Activated CD8-positive, alpha-beta T cell treated with anti-CD3 and anti-CD28 coated beads, Interleukin-2, amount 10 ng/mL, durations not matched to agents 7 days and 5 days (primary cell): ENCODE measurements at regions not wholly inside any gene's neighbourhood (a gene's known extent, or its start where the extent isn't known, plus 50 kb on each side); places are given as distances from the start of the nearest gene placed in this dataset.

Source experiments
- ATAC-seq: fragments of 150-1000 bp; cut with Tn5 transposase; one replicate; pipeline ENCODE4 v1.10.0; 2021; ENCODE audit warnings: moderate library complexity
- CTCF ChIA-PET: fragments of 350-600 bp; sonication (Branson Sonifier 250); formaldehyde crosslinking; loops from one replicate; lab custom pipeline; 2021; ENCODE audit warnings: antibody characterized with exemption; lab: Charles Lee
- POLR2A ChIA-PET: fragments of 350-600 bp; sonication (Branson Sonifier 250); formaldehyde crosslinking; loops from one replicate; lab custom pipeline; 2021; ENCODE audit warnings: antibody characterized with exemption; lab: Charles Lee
- DNase-seq: peaks from one replicate; pipeline ENCODE4 v3.0.0-alpha.2; 2020
- H3K27ac Mint-ChIP-seq: one replicate; pipeline ENCODE4 v1.8.0; 2021; ENCODE audit warnings: mild to moderate bottlenecking, mixed read lengths
- H3K27me3 Mint-ChIP-seq: one replicate; pipeline ENCODE4 v1.8.0; 2021; ENCODE audit warnings: low read depth, mixed read lengths
- H3K36me3 Mint-ChIP-seq: one replicate; pipeline ENCODE4 v1.8.0; 2021; ENCODE audit warnings: low read depth, mixed read lengths
- H3K4me1 Mint-ChIP-seq: one replicate; pipeline ENCODE4 v1.8.0; 2021; ENCODE audit warnings: low read depth, mixed read lengths
- H3K4me3 Mint-ChIP-seq: one replicate; pipeline ENCODE4 v1.8.0; 2021; ENCODE audit warnings: mild to moderate bottlenecking, mixed read lengths
- H3K9me3 Mint-ChIP-seq: one replicate; pipeline ENCODE4 v1.8.0; 2022; ENCODE audit warnings: mixed read lengths; ENCODE audit not compliant: insufficient read depth

DNA sequence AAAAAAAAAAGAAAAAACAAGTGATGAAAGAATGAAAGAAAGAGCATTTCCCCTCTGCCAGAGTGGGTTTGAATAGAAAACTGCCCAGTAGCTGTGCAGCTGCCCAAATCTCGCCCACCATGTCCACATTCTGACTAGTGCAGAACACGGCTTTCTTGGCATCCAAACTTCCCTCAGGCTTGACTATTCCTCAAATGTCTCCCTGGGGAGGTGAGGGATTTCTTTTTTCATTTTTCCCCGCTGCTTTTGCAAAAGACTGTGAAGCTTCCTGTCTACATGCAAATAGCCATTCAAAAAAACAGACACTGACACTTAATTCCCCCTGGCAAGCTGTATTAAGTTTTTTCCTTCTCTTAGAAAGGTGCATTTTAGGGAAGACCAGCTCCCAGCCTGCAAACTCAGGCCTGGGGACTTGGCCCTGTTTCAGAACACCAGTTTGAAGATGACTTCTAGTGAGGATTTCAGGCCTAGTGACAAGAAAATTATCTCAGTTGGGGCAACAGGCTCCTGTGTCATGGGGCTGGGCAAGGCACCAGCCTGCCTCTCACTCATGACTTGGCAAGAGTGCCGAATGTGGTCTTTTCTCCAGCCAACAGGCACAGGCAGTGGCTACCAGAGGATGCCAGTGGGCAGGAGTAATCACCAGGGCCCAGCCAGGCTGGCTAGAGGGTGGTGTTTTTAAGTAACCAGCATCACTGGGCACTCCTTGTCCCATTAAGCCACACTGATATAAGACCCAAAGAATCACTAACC, 178.1 kb upstream of the NFIA start:
- ATAC-seq: no peak
- H3K4me1 Mint-ChIP-seq: no peaks in the 10 kb centered on the region
- no peak for DNase-seq
- no peaks in the 10 kb centered on the region for H3K9me3 Mint-ChIP-seq
- no peaks in the 10 kb centered on the region for H3K36me3 Mint-ChIP-seq
- no peaks in the 10 kb centered on the region for H3K27me3 Mint-ChIP-seq
- no peak overlapping the region for H3K4me3 Mint-ChIP-seq
- ChIA-PET POLR2A (no interaction called here), CTCF (no interaction called here)
- H3K27ac Mint-ChIP-seq: no peak overlapping the region

DNA sequence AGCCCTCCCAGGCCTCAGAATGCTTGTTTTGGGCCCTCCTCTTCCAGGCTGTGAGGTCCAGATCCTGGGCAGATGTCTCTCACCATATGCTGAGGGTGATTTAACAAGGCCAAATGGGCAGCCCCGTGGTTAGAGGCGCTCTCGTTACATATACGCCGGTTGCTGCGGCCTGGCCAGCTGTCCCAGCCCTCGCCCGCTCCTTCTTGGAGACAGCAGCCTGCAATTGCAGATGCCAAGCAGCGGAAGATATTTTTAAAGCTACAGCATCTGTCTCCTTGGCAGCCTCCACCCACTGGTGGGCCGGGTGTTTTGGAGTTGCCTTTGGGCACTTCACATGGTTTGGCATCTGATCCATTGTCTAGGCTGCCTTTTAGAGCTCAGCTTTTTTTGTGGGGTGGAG, 178.8 kb upstream of the NFIA start:
- no peaks in the 10 kb centered on the region for H3K9me3 Mint-ChIP-seq
- DNase-seq: no peak
- no peak overlapping the region for H3K27ac Mint-ChIP-seq
- H3K36me3 Mint-ChIP-seq: no peaks in the 10 kb centered on the region
- no peak for ATAC-seq
- no peak overlapping the region for H3K4me3 Mint-ChIP-seq
- POLR2A ChIA-PET: no interaction called here
- no peaks in the 10 kb centered on the region for H3K4me1 Mint-ChIP-seq
- CTCF ChIA-PET: no interaction called here
- H3K27me3 Mint-ChIP-seq: no peaks in the 10 kb centered on the region

DNA sequence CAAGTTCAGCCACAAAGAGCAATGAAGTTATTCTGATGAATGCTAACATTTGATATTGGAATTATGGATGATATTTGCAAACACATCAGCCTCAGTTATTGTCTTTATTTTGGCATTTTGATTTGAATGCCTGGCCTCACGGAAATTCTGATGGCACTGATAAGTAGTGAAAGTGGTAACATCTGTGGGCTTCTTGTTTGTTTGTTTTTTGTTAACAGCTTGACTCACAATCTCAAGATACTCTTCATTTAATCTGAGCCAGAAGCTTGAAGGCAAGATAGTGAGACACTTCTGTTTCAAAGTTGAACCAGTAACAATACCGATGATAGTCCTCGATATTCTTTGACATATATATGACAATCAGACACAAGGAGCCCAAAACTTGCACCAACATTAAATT, 182.9 kb upstream of the NFIA start:
- DNase-seq (no peak), ATAC-seq (no peak)
- POLR2A ChIA-PET: interaction anchor here (0.7 kb wide), 1 partner anchor 62 kb away, joined by 3 read pairs; no protein-coding TSS in a partner anchor
- no peak overlapping the region for H3K27ac Mint-ChIP-seq
- H3K4me3 Mint-ChIP-seq: no peak overlapping the region
- H3K4me1 Mint-ChIP-seq: no peaks in the 10 kb centered on the region
- no peaks in the 10 kb centered on the region for H3K36me3 Mint-ChIP-seq
- CTCF ChIA-PET: no interaction called here
- no peaks in the 10 kb centered on the region for H3K9me3 Mint-ChIP-seq
- no peaks in the 10 kb centered on the region for H3K27me3 Mint-ChIP-seq

DNA sequence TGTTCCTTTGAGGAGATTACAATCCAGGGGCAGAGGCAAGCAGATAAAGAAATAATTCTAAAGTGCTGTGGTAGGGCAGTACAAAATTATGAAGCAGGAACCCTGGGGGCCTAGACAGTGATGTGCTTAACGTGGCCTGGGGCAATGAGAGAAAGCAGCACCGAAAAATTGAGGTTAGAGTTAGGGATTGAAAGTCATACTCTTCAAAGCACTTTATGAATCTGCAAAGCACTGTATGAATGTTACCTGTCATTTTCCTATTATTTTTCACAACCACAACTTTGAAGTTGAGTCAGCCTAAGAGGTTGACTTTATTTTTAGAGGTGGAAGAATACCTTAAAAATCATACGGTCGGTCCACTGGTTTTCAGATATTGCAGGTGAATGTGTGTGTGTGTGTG, 183.4 kb upstream of the NFIA start:
- no peak overlapping the region for H3K4me3 Mint-ChIP-seq

DNA sequence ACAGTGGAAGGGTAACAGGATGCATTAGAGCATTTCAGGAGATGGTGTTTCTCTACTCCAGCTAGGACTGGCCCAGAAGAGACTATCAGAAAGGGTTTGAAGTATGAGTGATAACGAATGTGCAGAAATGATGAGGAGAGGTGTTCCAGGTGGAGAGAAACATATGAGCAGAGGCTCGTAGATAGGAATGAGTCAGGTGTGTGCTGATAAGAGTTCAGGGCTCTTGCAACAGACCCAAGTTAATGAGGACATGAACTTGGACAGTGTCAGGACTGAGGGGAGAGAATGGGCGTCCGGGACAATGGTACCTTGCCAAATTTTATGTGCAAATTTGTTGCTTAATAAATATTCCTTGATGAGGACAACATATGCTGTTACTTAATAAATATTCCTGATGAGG, 183.9 kb upstream of the NFIA start:
- Mint-ChIP-seq H3K4me1 (no peaks in the 10 kb centered on the region), H3K36me3 (no peaks in the 10 kb centered on the region), H3K4me3 (no peak overlapping the region), H3K27ac (no peak overlapping the region), H3K9me3 (no peaks in the 10 kb centered on the region), H3K27me3 (no peaks in the 10 kb centered on the region)
- DNase-seq (no peak), ATAC-seq (no peak)
- ChIA-PET POLR2A (no interaction called here), CTCF (no interaction called here)

More for the DNA sequence above, 183.4 kb upstream of the NFIA start:
- DNase-seq (no peak), ATAC-seq (no peak)
- Mint-ChIP-seq H3K36me3 (no peaks in the 10 kb centered on the region), H3K9me3 (no peaks in the 10 kb centered on the region), H3K4me1 (no peaks in the 10 kb centered on the region), H3K27ac (no peak overlapping the region), H3K27me3 (no peaks in the 10 kb centered on the region)
- CTCF ChIA-PET: no interaction called here
- POLR2A ChIA-PET: no interaction called here

DNA sequence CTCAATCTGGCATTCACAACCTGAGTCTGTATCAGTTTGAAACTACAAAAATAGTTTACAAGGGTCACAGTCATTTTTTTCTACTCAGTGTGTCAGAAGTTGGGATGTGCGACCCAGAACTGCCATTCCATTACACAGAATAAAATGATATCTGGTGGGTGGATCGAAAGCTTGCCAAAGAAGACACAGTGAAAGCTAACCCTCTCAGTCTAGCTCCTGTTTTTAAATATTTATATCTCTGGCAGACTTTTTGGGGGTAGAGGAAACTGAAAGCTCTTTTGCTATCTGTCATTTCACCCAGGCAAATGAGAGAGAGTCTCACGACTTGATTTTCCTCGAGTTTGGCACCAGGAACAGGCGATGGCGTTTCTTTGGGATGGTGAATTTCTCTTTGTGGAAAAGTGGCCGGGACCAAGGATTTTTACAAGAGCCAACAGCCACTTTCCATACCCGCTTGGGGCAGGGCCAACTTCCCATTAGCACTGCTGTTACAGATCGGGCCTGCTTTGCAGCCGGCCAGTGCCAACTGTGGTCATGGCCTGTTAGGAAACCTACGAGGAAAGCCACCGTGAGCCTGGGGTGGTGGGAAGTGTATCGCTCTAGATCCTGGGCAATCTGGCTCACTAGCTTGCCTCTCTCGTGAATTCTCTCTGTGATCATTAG, 185.5 kb upstream of the NFIA start:
- Mint-ChIP-seq H3K4me1 (no peaks in the 10 kb centered on the region), H3K9me3 (no peaks in the 10 kb centered on the region), H3K4me3 (no peak overlapping the region), H3K36me3 (no peaks in the 10 kb centered on the region), H3K27me3 (no peaks in the 10 kb centered on the region), H3K27ac (no peak overlapping the region)
- ATAC-seq: no peak
- no peak for DNase-seq
- CTCF ChIA-PET: interaction anchor here (0.7 kb wide), 1 partner anchor 8 kb away, joined by 6 read pairs; no protein-coding TSS in a partner anchor
- POLR2A ChIA-PET: no interaction called here

DNA sequence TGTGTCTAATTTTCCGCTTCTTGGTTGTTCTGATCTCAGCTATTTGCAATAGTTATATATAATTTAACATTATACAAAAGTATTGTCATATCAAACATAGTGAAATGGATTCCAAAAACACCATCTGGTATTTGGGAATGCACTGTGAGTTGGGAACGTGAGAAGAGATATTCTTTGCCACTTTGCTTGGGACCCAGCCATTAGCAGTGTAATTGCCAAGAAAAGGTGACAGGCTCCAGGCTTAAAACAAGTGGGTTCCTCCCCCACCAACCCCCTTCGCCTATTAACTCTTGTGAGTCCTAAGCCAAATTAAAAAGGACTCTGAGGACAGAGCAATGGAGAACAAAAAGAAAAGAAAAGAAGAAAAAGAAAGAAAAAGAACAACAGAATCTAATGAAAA, 186.7 kb upstream of the NFIA start:
- ATAC-seq (no peak), DNase-seq (no peak)
- H3K36me3 Mint-ChIP-seq: no peaks in the 10 kb centered on the region
- no peaks in the 10 kb centered on the region for H3K27me3 Mint-ChIP-seq
- CTCF ChIA-PET: no interaction called here
- POLR2A ChIA-PET: no interaction called here
- H3K27ac Mint-ChIP-seq: no peak overlapping the region
- H3K9me3 Mint-ChIP-seq: no peaks in the 10 kb centered on the region
- no peak overlapping the region for H3K4me3 Mint-ChIP-seq
- no peaks in the 10 kb centered on the region for H3K4me1 Mint-ChIP-seq

DNA sequence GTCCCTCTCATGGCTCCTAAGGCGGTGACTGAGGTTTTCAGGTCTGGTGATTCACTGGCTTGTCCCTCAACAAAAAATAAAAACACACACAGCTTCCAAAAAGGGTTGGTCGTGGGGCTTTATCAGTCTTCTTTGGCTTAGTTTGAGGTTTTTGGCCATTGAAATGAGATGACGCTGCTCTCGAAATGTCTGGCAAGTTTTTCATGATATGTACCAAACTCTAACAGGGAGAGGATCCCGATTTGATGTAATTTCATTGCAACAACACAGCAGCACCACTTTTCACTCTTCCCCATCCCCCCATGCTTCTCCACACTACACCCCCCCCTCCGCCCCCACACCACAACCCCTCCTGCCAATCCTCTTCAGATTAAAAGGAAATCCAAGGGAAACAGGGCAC, 187.1 kb upstream of the NFIA start:
- Mint-ChIP-seq H3K9me3 (no peaks in the 10 kb centered on the region), H3K4me3 (no peak overlapping the region), H3K4me1 (no peaks in the 10 kb centered on the region), H3K27ac (no peak overlapping the region), H3K27me3 (no peaks in the 10 kb centered on the region), H3K36me3 (no peaks in the 10 kb centered on the region)
- CTCF ChIA-PET: no interaction called here
- DNase-seq: no peak
- POLR2A ChIA-PET: no interaction called here
- ATAC-seq: no peak

DNA sequence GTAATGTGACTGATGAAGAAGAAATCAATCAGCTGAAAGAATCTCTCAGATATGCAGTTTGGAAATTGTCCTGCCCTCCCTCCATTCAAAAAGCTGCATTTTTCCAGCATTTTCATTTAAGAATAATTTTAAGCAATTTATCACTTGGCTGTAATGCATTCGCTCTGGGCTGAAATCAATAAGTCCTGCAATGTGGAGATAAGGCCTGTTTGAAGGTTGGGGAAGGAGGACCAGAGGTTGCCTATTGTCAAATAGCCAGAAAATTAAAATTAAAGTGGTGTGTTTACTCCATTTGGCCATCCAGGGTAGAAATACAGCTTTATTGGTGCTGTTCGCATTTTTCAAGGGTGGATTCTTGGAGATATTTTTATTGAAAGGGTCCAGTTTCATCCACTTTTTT, 187.6 kb upstream of the NFIA start:
- ATAC-seq: no peak
- CTCF ChIA-PET: no interaction called here
- Mint-ChIP-seq H3K4me3 (no peak overlapping the region), H3K36me3 (no peaks in the 10 kb centered on the region), H3K27ac (no peak overlapping the region), H3K9me3 (no peaks in the 10 kb centered on the region), H3K4me1 (no peaks in the 10 kb centered on the region), H3K27me3 (no peaks in the 10 kb centered on the region)
- POLR2A ChIA-PET: no interaction called here
- DNase-seq: no peak

DNA sequence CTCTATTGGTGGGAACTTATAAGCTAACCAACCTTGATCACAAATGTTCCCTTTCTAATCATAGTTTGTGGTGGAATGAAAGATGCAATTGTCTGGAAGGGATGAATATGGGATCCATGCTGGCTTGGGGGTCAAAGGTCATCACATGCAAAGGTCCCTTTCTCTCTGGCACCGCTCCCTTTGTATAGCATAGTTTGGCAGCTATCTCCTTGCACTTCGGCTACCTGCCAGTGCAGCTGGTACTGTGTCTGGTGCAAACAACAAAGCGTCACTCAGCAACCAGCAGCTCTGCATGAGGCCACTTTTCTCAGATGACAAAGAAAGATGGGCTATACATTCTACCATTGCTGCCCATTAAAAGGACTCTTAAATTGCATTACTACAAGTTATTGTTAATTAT, 188.2 kb upstream of the NFIA start:
- no peak for DNase-seq
- Mint-ChIP-seq H3K36me3 (no peaks in the 10 kb centered on the region), H3K27me3 (no peaks in the 10 kb centered on the region), H3K4me1 (no peaks in the 10 kb centered on the region), H3K9me3 (no peaks in the 10 kb centered on the region), H3K4me3 (no peak overlapping the region), H3K27ac (no peak overlapping the region)
- ChIA-PET CTCF (no interaction called here), POLR2A (no interaction called here)
- ATAC-seq: no peak

DNA sequence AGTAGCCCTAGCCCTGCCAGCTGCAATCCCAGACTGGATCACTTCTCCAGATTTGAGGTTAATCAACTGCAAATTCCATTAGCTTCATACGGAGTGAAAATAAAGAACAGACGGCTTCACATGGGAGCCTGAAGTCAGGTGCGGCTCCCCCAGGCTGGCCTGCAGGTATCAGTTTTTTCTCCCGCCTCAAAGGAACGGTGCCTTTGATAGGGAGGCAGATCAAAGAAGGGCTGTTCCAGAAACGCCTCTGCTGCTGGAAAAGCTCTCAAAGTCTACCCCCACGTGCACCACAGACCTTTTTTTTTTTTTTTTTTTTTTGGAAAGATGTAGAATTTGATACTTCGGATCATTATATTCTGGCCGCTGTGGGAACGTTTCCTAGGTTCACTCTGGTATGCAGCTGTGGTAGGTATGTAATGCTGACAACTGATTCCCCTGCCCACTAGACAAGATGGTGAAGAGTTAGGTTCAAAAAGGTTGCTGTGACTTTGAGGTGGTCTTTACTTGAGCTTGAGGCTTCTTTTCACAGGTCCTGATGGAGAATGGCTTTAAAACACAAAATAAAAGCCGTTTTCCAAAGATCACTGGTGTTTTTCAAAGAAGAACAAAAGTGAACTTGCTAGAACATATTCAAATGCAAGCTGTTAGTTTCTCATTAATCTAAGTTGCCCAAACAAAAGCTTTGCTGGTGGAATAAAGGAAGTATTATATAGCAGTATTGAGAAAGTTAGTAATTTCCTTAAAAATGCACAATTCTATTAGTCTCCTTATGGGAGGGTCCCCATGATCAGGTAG, 189.0 kb upstream of the NFIA start:
- Mint-ChIP-seq H3K9me3 (no peaks in the 10 kb centered on the region), H3K4me1 (no peaks in the 10 kb centered on the region), H3K4me3 (no peak overlapping the region), H3K27me3 (no peaks in the 10 kb centered on the region), H3K27ac (no peak overlapping the region), H3K36me3 (no peaks in the 10 kb centered on the region)
- no peak for DNase-seq
- ChIA-PET POLR2A (no interaction called here), CTCF (no interaction called here)
- ATAC-seq: no peak

DNA sequence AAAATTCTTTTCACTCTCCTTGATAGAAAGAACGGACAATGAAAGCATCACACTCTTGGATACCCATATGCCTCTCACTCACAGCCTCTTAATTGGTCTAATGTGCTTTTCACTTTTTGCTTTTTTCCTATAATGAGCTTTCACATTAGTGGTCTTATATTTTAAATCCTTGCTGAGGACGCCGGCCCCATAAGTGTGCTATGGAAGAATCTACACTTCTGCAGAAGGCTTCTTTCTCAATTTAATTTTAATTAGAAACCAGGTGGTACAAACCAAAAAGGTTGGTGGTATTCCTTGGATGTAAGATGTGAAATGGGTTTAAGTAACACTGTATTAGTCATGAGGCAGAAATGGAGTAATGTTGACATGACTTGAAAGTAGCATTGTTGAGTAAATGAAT, 190.6 kb upstream of the NFIA start:
- Mint-ChIP-seq H3K9me3 (no peaks in the 10 kb centered on the region), H3K27ac (no peak overlapping the region), H3K4me3 (no peak overlapping the region), H3K27me3 (no peaks in the 10 kb centered on the region), H3K36me3 (no peaks in the 10 kb centered on the region), H3K4me1 (no peaks in the 10 kb centered on the region)
- DNase-seq: no peak
- CTCF ChIA-PET: no interaction called here
- POLR2A ChIA-PET: no interaction called here
- ATAC-seq: no peak
